Neural progenitor cell (in vitro differentiated cells): ENCODE measurements at regions not wholly inside any gene's neighbourhood (a gene's known extent, or its start where the extent isn't known, plus 50 kb on each side); places are given as distances from the start of the nearest gene placed in this dataset.

Experiments used
- DNase-seq: peaks from one replicate; pipeline ENCODE4 v3.0.0-alpha.2; 2016; ENCODE audit warnings: low spot score
- H2AFZ ChIP-seq: fragments of 200-600 bp; sonication (generic); replicated peaks from 2 replicates; pipeline ENCODE4 v1.6.1; 2016; ENCODE audit warnings: antibody characterized with exemption
- H3F3A ChIP-seq: fragments of 200-600 bp; sonication (generic); 2 replicates; pipeline ENCODE4 v1.6.1; 2016; ENCODE audit warnings: antibody characterized with exemption, low read depth
- H3K27ac ChIP-seq: fragments of 200-600 bp; sonication (generic); 2 replicates; pipeline ENCODE4 v1.5.1; 2016; ENCODE audit warnings: mild to moderate bottlenecking
- H3K27me3 ChIP-seq: fragments of 200-600 bp; sonication (generic); 2 replicates; pipeline ENCODE4 v1.6.1; 2016; ENCODE audit warnings: mild to moderate bottlenecking, moderate library complexity
- H3K36me3 ChIP-seq: fragments of 200-600 bp; sonication (generic); 2 replicates; pipeline ENCODE4 v1.5.1; 2016
- H3K4me1 ChIP-seq: fragments of 200-600 bp; sonication (generic); 2 replicates; pipeline ENCODE4 v1.6.1; 2016; ENCODE audit warnings: mixed run types
- H3K4me2 ChIP-seq: fragments of 200-600 bp; sonication (generic); 2 replicates; pipeline ENCODE4 v1.6.1; 2016
- H3K4me3 ChIP-seq: fragments of 200-600 bp; sonication (generic); 2 replicates; pipeline ENCODE4 v1.5.1; 2016
- H3K79me2 ChIP-seq: fragments of 200-600 bp; sonication (generic); 2 replicates; pipeline ENCODE4 v1.6.1; 2016; ENCODE audit warnings: low read depth
- H3K9ac ChIP-seq: fragments of 200-600 bp; sonication (generic); 2 replicates; pipeline ENCODE4 v1.6.1; 2016
- H3K9me3 ChIP-seq: fragments of 200-600 bp; sonication (generic); 2 replicates; pipeline ENCODE4 v1.5.1; 2016; ENCODE audit warnings: low read depth
- H4K20me1 ChIP-seq: fragments of 200-600 bp; sonication (generic); 2 replicates; pipeline ENCODE4 v1.6.1; 2016; ENCODE audit warnings: low read depth
- H3K27ac Mint-ChIP-seq: 3 replicates; pipeline ENCODE4 v1.8.0; 2021; ENCODE audit warnings: mixed read lengths
- H3K27me3 Mint-ChIP-seq: 2 replicates; pipeline ENCODE4 v1.8.0; 2022; ENCODE audit warnings: low read depth, mild to moderate bottlenecking, inconsistent platforms, moderate library complexity, mixed read lengths; ENCODE audit not compliant: insufficient read depth
- H3K36me3 Mint-ChIP-seq: 3 replicates; pipeline ENCODE4 v1.8.0; 2021; ENCODE audit warnings: mixed read lengths
- H3K4me1 Mint-ChIP-seq: 3 replicates; pipeline ENCODE4 v1.8.0; 2021; ENCODE audit warnings: mixed read lengths
- H3K4me3 Mint-ChIP-seq: 3 replicates; pipeline ENCODE4 v1.8.0; 2021; ENCODE audit warnings: mild to moderate bottlenecking, moderate library complexity, mixed read lengths
- H3K9me3 Mint-ChIP-seq: 3 replicates; pipeline ENCODE4 v1.8.0; 2020; ENCODE audit warnings: mixed read lengths
- CTCF ChIP-seq: fragments of 200-600 bp; sonication (generic); IDR thresholded peaks from 2 replicates; pipeline ENCODE4 v1.5.1; 2017; ENCODE audit warnings: antibody characterized with exemption, mild to moderate bottlenecking
- EZH2 ChIP-seq: fragments of 200-600 bp; sonication (generic); IDR thresholded peaks from 2 replicates; pipeline ENCODE4 v1.6.1; 2017; ENCODE audit warnings: antibody characterized with exemption, mild to moderate bottlenecking, moderate library complexity
- EZH2phosphoT487 ChIP-seq: fragments of 200-600 bp; sonication (generic); IDR thresholded peaks from 2 replicates; pipeline ENCODE4 v1.6.1; 2017; ENCODE audit warnings: antibody characterized with exemption

DNA sequence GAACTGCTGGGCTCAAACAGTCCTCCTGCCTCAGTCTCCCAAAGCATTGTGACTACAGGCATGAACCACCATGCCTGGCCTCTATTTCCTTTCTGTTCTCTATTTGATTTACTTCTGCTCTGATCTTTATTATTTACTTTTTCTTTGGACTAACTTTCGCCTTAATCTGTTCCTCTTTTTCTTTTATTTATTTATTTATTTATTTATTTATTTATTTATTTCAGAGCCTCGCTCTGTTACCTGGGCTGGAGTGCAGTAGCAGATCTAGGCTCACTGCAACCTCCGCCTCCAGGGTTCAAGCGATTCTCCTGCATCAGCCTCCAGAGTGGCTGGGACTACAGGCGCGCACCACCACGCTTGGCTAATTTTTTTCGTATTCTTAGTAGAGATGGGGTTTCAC, 1158.3 kb upstream of the GOT2 start:
- Mint-ChIP-seq H3K27ac (no peak overlapping the region), H3K4me1 (no peaks in the 10 kb centered on the region), H3K9me3 (peaks cover 14% of the 10 kb centered on the region), H3K27me3 (peaks cover 3% of the 10 kb centered on the region), H3K4me3 (no peak overlapping the region), H3K36me3 (no peaks in the 10 kb centered on the region)
- Histone ChIP-seq H2AFZ (no peak overlapping the region), H3K27me3 (no peaks in the 10 kb centered on the region), H3K9me3 (no peaks in the 10 kb centered on the region), H3K4me2 (no peak overlapping the region), H3K36me3 (no peaks in the 10 kb centered on the region), H4K20me1 (no peaks in the 10 kb centered on the region), H3K27ac (no peak overlapping the region), H3K4me1 (no peaks in the 10 kb centered on the region), H3K4me3 (no peak overlapping the region), H3K79me2 (no peaks in the 10 kb centered on the region), H3F3A (no peaks in the 10 kb centered on the region), H3K9ac (no peak overlapping the region)
- DNase-seq = no peak
- TF ChIP-seq EZH2phosphoT487 (no peak), CTCF (no peak), EZH2 (no peak)

GRCh38 chr16:59887856-59888255, 1153.7 kb upstream of the GOT2 start:
- TF ChIP-seq CTCF (no peak), EZH2 (no peak), EZH2phosphoT487 (no peak)
- H3K4me3 Mint-ChIP-seq = no peak overlapping the region

GRCh38 chr16:59886021-59886420, 1151.9 kb upstream of the GOT2 start:
- Histone ChIP-seq H2AFZ (no peak overlapping the region), H3K79me2 (no peaks in the 10 kb centered on the region), H3K9me3 (no peaks in the 10 kb centered on the region), H3K4me1 (no peaks in the 10 kb centered on the region), H3K27me3 (no peaks in the 10 kb centered on the region), H3K4me3 (no peak overlapping the region), H3K36me3 (no peaks in the 10 kb centered on the region), H4K20me1 (no peaks in the 10 kb centered on the region), H3K27ac (no peak overlapping the region), H3F3A (no peaks in the 10 kb centered on the region), H3K4me2 (no peak overlapping the region), H3K9ac (no peak overlapping the region)
- no peaks in the 10 kb centered on the region for H3K27me3 Mint-ChIP-seq
- H3K36me3 Mint-ChIP-seq = no peaks in the 10 kb centered on the region
- peaks cover 11% of the 10 kb centered on the region for H3K9me3 Mint-ChIP-seq
- DNase-seq = no peak
- no peak overlapping the region for H3K4me3 Mint-ChIP-seq
- H3K4me1 Mint-ChIP-seq = no peaks in the 10 kb centered on the region
- no peak overlapping the region for H3K27ac Mint-ChIP-seq
- TF ChIP-seq CTCF = no peak
- TF ChIP-seq EZH2phosphoT487 = no peak
- no peak for TF ChIP-seq EZH2

More at GRCh38 chr16:59887856-59888255, 1153.7 kb upstream of the GOT2 start:
- DNase-seq = no peak
- no peaks in the 10 kb centered on the region for H3K27me3 Mint-ChIP-seq
- Histone ChIP-seq H3F3A (no peaks in the 10 kb centered on the region), H3K9me3 (no peaks in the 10 kb centered on the region), H3K4me2 (no peak overlapping the region), H3K9ac (no peak overlapping the region), H2AFZ (no peak overlapping the region), H3K4me3 (no peak overlapping the region), H3K4me1 (no peaks in the 10 kb centered on the region), H3K79me2 (no peaks in the 10 kb centered on the region), H4K20me1 (no peaks in the 10 kb centered on the region), H3K27me3 (no peaks in the 10 kb centered on the region), H3K27ac (no peak overlapping the region), H3K36me3 (no peaks in the 10 kb centered on the region)
- H3K9me3 Mint-ChIP-seq = peaks cover 11% of the 10 kb centered on the region
- H3K4me1 Mint-ChIP-seq = no peaks in the 10 kb centered on the region
- no peaks in the 10 kb centered on the region for H3K36me3 Mint-ChIP-seq
- H3K27ac Mint-ChIP-seq = no peak overlapping the region

GRCh38 chr16:59881376-59881775, 1147.3 kb upstream of the GOT2 start:
- H3K4me1 ChIP-seq = no peaks in the 10 kb centered on the region
- Mint-ChIP-seq H3K27ac (no peak overlapping the region), H3K36me3 (no peaks in the 10 kb centered on the region)

More at GRCh38 chr16:59881376-59881775, 1147.3 kb upstream of the GOT2 start:
- H3K79me2 ChIP-seq = no peaks in the 10 kb centered on the region
- H3F3A ChIP-seq = no peaks in the 10 kb centered on the region
- H3K9ac ChIP-seq = no peak overlapping the region
- H3K36me3 ChIP-seq = no peaks in the 10 kb centered on the region
- peak overlapping the region; percentile 51 for H2AFZ ChIP-seq
- H3K9me3 ChIP-seq = no peaks in the 10 kb centered on the region
- DNase-seq = peak; percentile 7
- Mint-ChIP-seq H3K4me3 (no peak overlapping the region), H3K4me1 (peaks cover 3% of the 10 kb centered on the region), H3K9me3 (no peaks in the 10 kb centered on the region), H3K27me3 (no peaks in the 10 kb centered on the region)
- H3K27me3 ChIP-seq = no peaks in the 10 kb centered on the region
- no peak overlapping the region for H3K27ac ChIP-seq
- H3K4me3 ChIP-seq = no peak overlapping the region
- H4K20me1 ChIP-seq = no peaks in the 10 kb centered on the region
- no peak overlapping the region for H3K4me2 ChIP-seq
- TF ChIP-seq EZH2phosphoT487 (no peak), CTCF (no peak), EZH2 (no peak)
